HG03571 (cell line): ENCODE measurements at regions not wholly inside any gene's neighbourhood (a gene's known extent, or its start where the extent isn't known, plus 50 kb on each side); places are given as distances from the start of the nearest gene placed in this dataset.
"Not testable (repeated sequence)": the region's sequence is repeated elsewhere in the genome, so short reads cannot be mapped to it uniquely, and the experiment has no call there.

Experiments
- ATAC-seq: cut with Tn5 transposase; IDR thresholded peaks from one replicate; pipeline ENCODE4 v1.9.1; 2021; ENCODE audit not compliant: unreplicated experiment

- ATAC-seq: no peak
Observed at GRCh38 chr5:118397236-118397635, 591.1 kb downstream of the DTWD2 start.

- ATAC-seq: no peak
Observed at GRCh38 chr5:118392491-118392890, 595.9 kb downstream of the DTWD2 start.

- not testable (repeated sequence) for ATAC-seq
Observed at GRCh38 chr5:118382931-118383330, 605.4 kb downstream of the DTWD2 start.

- ATAC-seq: no peak
Observed at GRCh38 chr5:118379470-118379869, 608.9 kb downstream of the DTWD2 start.

- no peak for ATAC-seq
Observed at GRCh38 chr5:118378959-118379358, 609.4 kb downstream of the DTWD2 start.

- ATAC-seq: no peak
Observed at GRCh38 chr5:118377420-118377819, 610.9 kb downstream of the DTWD2 start.

- ATAC-seq: no peak
Observed at GRCh38 chr5:118371973-118372831, 616.1 kb downstream of the DTWD2 start.

GRCh38 chr5:118366429-118366828 is 621.9 kb downstream of the DTWD2 start:
- ATAC-seq: no peak

- ATAC-seq: no peak
Observed at GRCh38 chr5:118365718-118366117, 622.6 kb downstream of the DTWD2 start.

- ATAC-seq: no peak
Observed at GRCh38 chr5:118354797-118355196, 633.5 kb downstream of the DTWD2 start.

GRCh38 chr5:118353970-118354369 is 634.4 kb downstream of the DTWD2 start:
- no peak for ATAC-seq

GRCh38 chr5:118336468-118336867 is 651.9 kb downstream of the DTWD2 start:
- no peak for ATAC-seq

GRCh38 chr5:118327389-118327788 is 661.0 kb downstream of the DTWD2 start:
- ATAC-seq: no peak

- ATAC-seq: no peak
Observed at GRCh38 chr5:118326481-118327045, 661.8 kb downstream of the DTWD2 start.

GRCh38 chr5:118325931-118326330 is 662.4 kb downstream of the DTWD2 start:
- no peak for ATAC-seq

GRCh38 chr5:118323723-118324122 is 664.6 kb downstream of the DTWD2 start:
- ATAC-seq: not testable (repeated sequence)

GRCh38 chr5:118321081-118321480 is 667.3 kb downstream of the DTWD2 start:
- ATAC-seq: no peak

- no peak for ATAC-seq
Observed at GRCh38 chr5:118320121-118320520, 668.2 kb downstream of the DTWD2 start.

- no peak for ATAC-seq
Observed at GRCh38 chr5:118314931-118315330, 673.4 kb downstream of the DTWD2 start.

GRCh38 chr5:118311103-118311819 is 677.1 kb downstream of the DTWD2 start:
- ATAC-seq: no peak

- ATAC-seq: no peak
Observed at GRCh38 chr5:118310401-118310800, 677.9 kb downstream of the DTWD2 start.

- ATAC-seq: no peak
Observed at GRCh38 chr5:118303296-118303695, 685.1 kb downstream of the DTWD2 start.
